SU-DHL-6 (cell line): ENCODE measurements at regions not wholly inside any gene's neighbourhood (a gene's known extent, or its start where the extent isn't known, plus 50 kb on each side); places are given as distances from the start of the nearest gene placed in this dataset.

Experiments
- H2AFZ ChIP-seq: fragments of 200-600 bp; sonication (generic); 2 replicates; pipeline ENCODE4 v1.6.1; 2014; ENCODE audit warnings: low read depth, mild to moderate bottlenecking, moderate library complexity, mixed read lengths, antibody characterized with exemption, low read length; ENCODE audit not compliant: severe bottlenecking
- H3F3A ChIP-seq: fragments of 200-600 bp; shearing (Covaris generic); 2 replicates; pipeline ENCODE4 v1.6.0; 2016; ENCODE audit warnings: antibody characterized with exemption, mild to moderate bottlenecking; ENCODE audit not compliant: insufficient read depth
- H3K27ac ChIP-seq: fragments of 200-600 bp; sonication (generic); 2 replicates; pipeline ENCODE4 v1.5.1; 2016; ENCODE audit warnings: low read depth, mild to moderate bottlenecking, low read length, moderate library complexity, mixed read lengths
- H3K27me3 ChIP-seq: fragments of 200-600 bp; sonication (generic), shearing (Covaris generic); 2 replicates; pipeline ENCODE4 v1.6.0; 2014; ENCODE audit warnings: mild to moderate bottlenecking, low read length
- H3K36me3 ChIP-seq: fragments of 200-600 bp; sonication (generic); 2 replicates; pipeline ENCODE4 v1.6.1; 2014; ENCODE audit warnings: mild to moderate bottlenecking, low read length, mixed read lengths
- H3K4me2 ChIP-seq: fragments of 300-600, 200-600 bp; shearing (Covaris generic), sonication (generic); 2 replicates; pipeline ENCODE4 v1.6.0; 2014; ENCODE audit warnings: low read length, low read depth, mild to moderate bottlenecking; ENCODE audit not compliant: poor library complexity, severe bottlenecking
- H3K4me3 ChIP-seq: fragments of 200-600 bp; sonication (generic); 2 replicates; pipeline ENCODE4 v1.5.1; 2014; ENCODE audit warnings: antibody characterized with exemption, low read length, mild to moderate bottlenecking, mixed read lengths; ENCODE audit not compliant: insufficient read depth, poor library complexity, severe bottlenecking
- H3K79me2 ChIP-seq: fragments of 200-600 bp; sonication (generic); 2 replicates; pipeline ENCODE4 v1.6.1; 2014; ENCODE audit warnings: mild to moderate bottlenecking, low read length, moderate library complexity; ENCODE audit not compliant: insufficient read depth
- H3K9ac ChIP-seq: fragments of 200-600 bp; sonication (generic); 2 replicates; pipeline ENCODE4 v1.7.0; 2014; ENCODE audit warnings: mild to moderate bottlenecking, low read length
- H3K9me2 ChIP-seq: fragments of 200-600 bp; sonication (generic); replicated peaks from 2 replicates; pipeline ENCODE4 v1.6.1; 2014; ENCODE audit warnings: low read length; ENCODE audit not compliant: insufficient read depth
- H3K9me3 ChIP-seq: fragments of 200-600 bp; sonication (generic); 2 replicates; pipeline ENCODE4 v1.6.1; 2014; ENCODE audit warnings: low read length, mixed read lengths; ENCODE audit not compliant: insufficient read depth
- H4K20me1 ChIP-seq: fragments of 200-600 bp; sonication (generic); 2 replicates; pipeline ENCODE4 v1.6.1; 2014; ENCODE audit warnings: low read depth, mild to moderate bottlenecking, antibody characterized with exemption, low read length, moderate library complexity, mixed read lengths
- EZH2phosphoT487 ChIP-seq: fragments of 200-600 bp; sonication (generic), shearing (Covaris generic); conservative IDR thresholded peaks from 2 replicates; pipeline ENCODE4 v1.6.1; 2018; ENCODE audit warnings: mild to moderate bottlenecking, antibody characterized with exemption, low read length, moderate library complexity, mixed read lengths
- TF ChIP-seq, protein P1 (sequence below): fragments of 200-600 bp; sonication (generic); IDR thresholded peaks from one replicate; pipeline ENCODE4 v1.5.1; 2017; ENCODE audit warnings: antibody characterized with exemption, mild to moderate bottlenecking, low read length, moderate library complexity; ENCODE audit not compliant: insufficient read depth, poor library complexity, severe bottlenecking

DNA sequence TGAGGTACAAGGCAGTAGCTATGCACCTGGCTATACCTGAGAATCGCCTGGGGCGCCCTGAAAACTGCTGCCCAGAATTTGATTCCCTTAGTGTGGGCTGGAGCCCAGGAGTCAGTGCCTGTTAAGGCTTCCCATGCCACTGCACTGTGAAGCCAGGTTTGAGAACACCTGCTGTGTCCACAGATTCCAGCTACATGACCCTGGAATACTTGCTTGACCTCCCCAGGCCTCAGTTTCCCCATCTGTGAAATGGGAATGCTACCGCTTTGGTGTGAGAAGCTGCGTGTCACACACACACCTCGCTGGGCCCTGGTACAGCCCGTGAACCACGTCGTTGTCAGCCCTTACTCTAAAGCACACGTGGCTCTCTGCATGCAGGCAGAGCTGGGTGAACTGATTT, 271.0 kb downstream of the C16orf95 start:
- no peak overlapping the region for H2AFZ ChIP-seq
- no peaks in the 10 kb centered on the region for H3K27me3 ChIP-seq
- H3K27ac ChIP-seq: no peak overlapping the region
- H3K4me2 ChIP-seq: no peak overlapping the region
- no peaks in the 10 kb centered on the region for H3K36me3 ChIP-seq
- H3K4me3 ChIP-seq: no peak overlapping the region
- H3K9ac ChIP-seq: no peak overlapping the region
- H3K9me2 ChIP-seq: no peaks in the 10 kb centered on the region
- H4K20me1 ChIP-seq: no peaks in the 10 kb centered on the region
- TF ChIP-seq EZH2phosphoT487: no peak
- TF ChIP-seq, protein P1, sequence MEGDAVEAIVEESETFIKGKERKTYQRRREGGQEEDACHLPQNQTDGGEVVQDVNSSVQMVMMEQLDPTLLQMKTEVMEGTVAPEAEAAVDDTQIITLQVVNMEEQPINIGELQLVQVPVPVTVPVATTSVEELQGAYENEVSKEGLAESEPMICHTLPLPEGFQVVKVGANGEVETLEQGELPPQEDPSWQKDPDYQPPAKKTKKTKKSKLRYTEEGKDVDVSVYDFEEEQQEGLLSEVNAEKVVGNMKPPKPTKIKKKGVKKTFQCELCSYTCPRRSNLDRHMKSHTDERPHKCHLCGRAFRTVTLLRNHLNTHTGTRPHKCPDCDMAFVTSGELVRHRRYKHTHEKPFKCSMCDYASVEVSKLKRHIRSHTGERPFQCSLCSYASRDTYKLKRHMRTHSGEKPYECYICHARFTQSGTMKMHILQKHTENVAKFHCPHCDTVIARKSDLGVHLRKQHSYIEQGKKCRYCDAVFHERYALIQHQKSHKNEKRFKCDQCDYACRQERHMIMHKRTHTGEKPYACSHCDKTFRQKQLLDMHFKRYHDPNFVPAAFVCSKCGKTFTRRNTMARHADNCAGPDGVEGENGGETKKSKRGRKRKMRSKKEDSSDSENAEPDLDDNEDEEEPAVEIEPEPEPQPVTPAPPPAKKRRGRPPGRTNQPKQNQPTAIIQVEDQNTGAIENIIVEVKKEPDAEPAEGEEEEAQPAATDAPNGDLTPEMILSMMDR: no peak
- H3K79me2 ChIP-seq: no peaks in the 10 kb centered on the region
- no peaks in the 10 kb centered on the region for H3K9me3 ChIP-seq
- H3F3A ChIP-seq: no peaks in the 10 kb centered on the region

DNA sequence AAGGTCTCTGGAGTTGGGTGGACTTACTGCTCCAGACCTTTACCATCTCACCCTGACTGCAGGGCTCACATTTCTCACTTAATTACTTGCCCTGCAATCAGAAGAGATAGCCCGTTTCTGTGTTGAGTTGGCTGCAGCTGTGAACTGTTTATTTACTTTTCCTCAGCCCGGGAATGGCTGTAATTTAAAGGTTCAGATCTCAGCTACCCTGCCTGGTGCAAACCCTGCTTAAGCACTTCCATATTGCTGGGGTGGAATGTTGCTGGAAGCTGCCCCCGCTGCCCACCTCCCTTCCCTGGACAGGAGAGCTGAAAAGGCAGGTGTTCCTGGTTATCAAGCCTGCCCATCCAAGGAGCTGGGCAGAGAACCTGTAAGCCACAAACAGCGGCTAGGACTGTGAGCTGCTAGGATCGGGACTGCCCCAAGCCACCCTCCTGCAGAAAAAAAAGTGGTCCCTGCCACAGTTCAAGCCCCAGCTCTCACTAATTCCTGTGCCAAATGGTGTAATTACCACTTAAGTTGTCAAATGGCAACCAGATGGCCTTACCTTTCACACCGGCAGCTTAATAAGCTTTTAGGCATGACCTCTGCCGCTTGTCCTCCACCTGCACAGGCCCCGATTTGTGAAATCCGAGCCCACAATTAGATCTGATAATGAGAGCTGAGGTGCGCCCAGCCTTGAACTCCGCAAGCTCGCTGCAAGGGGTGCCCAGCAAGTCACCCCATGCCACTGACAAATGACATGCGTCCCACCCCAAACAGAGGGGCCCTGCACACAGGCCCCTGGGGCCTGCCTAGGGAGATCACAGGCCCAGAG, 269.8 kb downstream of the C16orf95 start:
- TF ChIP-seq, protein P1: no peak
- TF ChIP-seq EZH2phosphoT487: no peak
- H3K27ac ChIP-seq: no peak overlapping the region
- H3K27me3 ChIP-seq: no peaks in the 10 kb centered on the region
- H3K9me3 ChIP-seq: no peaks in the 10 kb centered on the region
- H2AFZ ChIP-seq: no peak overlapping the region
- no peaks in the 10 kb centered on the region for H3K36me3 ChIP-seq
- H3F3A ChIP-seq: no peaks in the 10 kb centered on the region
- H3K79me2 ChIP-seq: no peaks in the 10 kb centered on the region
- H3K4me3 ChIP-seq: no peak overlapping the region
- no peaks in the 10 kb centered on the region for H4K20me1 ChIP-seq
- H3K9me2 ChIP-seq: no peaks in the 10 kb centered on the region
- no peak overlapping the region for H3K4me2 ChIP-seq
- no peak overlapping the region for H3K9ac ChIP-seq

DNA sequence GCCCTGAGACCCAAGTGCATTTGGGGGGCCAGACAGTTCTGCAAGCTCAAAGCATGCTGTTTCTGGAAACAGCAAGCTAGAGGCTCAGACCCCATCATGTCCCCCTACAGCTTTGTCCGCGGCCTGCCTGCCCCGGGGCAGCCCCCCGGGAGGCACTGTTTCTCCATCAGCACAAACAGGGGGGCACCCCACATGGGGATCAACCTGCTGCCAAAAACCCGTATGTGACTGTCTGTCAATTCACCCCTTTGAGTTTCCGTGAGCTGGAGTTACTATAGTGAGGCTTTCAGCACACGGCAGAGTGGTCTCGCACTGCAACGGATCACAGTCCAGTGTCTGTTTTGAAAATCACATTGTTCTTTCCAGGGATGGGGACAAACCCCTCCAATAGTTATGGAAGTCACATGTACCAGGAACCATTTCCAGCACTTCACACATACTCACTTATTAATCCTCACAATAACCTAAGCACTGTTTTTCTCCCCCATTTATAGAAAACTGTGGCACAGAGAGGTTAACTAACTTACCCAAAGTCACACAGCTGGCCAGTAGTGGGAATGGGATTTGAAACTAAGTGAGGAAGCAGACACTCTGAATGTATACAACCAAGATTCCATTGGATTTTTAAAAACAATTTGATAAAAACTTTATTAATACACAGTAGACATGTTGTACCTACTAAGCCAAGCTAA, 269.0 kb downstream of the C16orf95 start:
- H3K36me3 ChIP-seq: no peaks in the 10 kb centered on the region
- no peaks in the 10 kb centered on the region for H3K27me3 ChIP-seq
- H3K9me3 ChIP-seq: no peaks in the 10 kb centered on the region
- H3K79me2 ChIP-seq: no peaks in the 10 kb centered on the region
- no peak overlapping the region for H3K4me2 ChIP-seq
- H4K20me1 ChIP-seq: no peaks in the 10 kb centered on the region
- no peaks in the 10 kb centered on the region for H3K9me2 ChIP-seq
- H3F3A ChIP-seq: no peaks in the 10 kb centered on the region
- H3K9ac ChIP-seq: no peak overlapping the region
- H3K4me3 ChIP-seq: no peak overlapping the region
- H2AFZ ChIP-seq: no peak overlapping the region
- no peak overlapping the region for H3K27ac ChIP-seq
- TF ChIP-seq, protein P1: no peak
- TF ChIP-seq EZH2phosphoT487: no peak
